Spinal cord (tissue), 9 donors: ENCODE measurements at regions not wholly inside any gene's neighbourhood (a gene's known extent, or its start where the extent isn't known, plus 50 kb on each side); places are given as distances from the start of the nearest gene placed in this dataset.
"Not testable (repeated sequence)": the region's sequence is repeated elsewhere in the genome, so short reads cannot be mapped to it uniquely, and the experiment has no call there.

ENCODE experiments used
- DNase-seq, 6 donors: peaks; one replicate each; pipeline versions ENCODE4 v3.0.0 to v3.0.0-alpha.2; 2013 to 2015; ENCODE audit warnings: low spot score in 6 of 6, low read depth in 4 of 6
- H3K27ac ChIP-seq: one replicate; pipeline ENCODE4 v1.5.1; 2013; ENCODE audit warnings: low read depth, low read length, control low read depth
- H3K27me3 ChIP-seq: one replicate; pipeline ENCODE4 v1.6.1; 2013; ENCODE audit warnings: low read length; ENCODE audit not compliant: control insufficient read depth, insufficient read depth
- H3K36me3 ChIP-seq: one replicate; pipeline ENCODE4 v1.6.1; 2013; ENCODE audit warnings: low read length; ENCODE audit not compliant: control insufficient read depth, insufficient read depth
- H3K4me1 ChIP-seq: one replicate; pipeline ENCODE4 v1.6.1; 2013; ENCODE audit warnings: low read length; ENCODE audit not compliant: control insufficient read depth, insufficient read depth
- H3K4me3 ChIP-seq: one replicate; pipeline ENCODE4 v1.5.1; 2013; ENCODE audit warnings: low read depth, low read length, control low read depth
- H3K9me3 ChIP-seq: one replicate; pipeline ENCODE4 v1.6.1; 2013; ENCODE audit warnings: low read length; ENCODE audit not compliant: control insufficient read depth, insufficient read depth
- WGBS: methylation state at CpG from one replicate; pipeline ENCODE4 v1.1.5; 2013; ENCODE audit warnings: missing lambda C conversion rate; ENCODE audit not compliant: insufficient coverage; 5-methylcytosine and 5-hydroxymethylcytosine counted together
- donor health status: healthy.

- Histone ChIP-seq H3K4me3 (no peak overlapping the region), H3K4me1 (no peaks in the 10 kb centered on the region), H3K27ac (no peak overlapping the region), H3K36me3 (no peaks in the 10 kb centered on the region), H3K9me3 (no peaks in the 10 kb centered on the region), H3K27me3 (no peaks in the 10 kb centered on the region)
- DNase-seq: no peak
- WGBS: 92% methylated on average over 4 of the region's 4 CpGs
These were observed 55.2 kb upstream of the SLIT2 start for GRCh38 chr4:20196476-20196875.

GRCh38 chr4:20195071-20195885 is 56.4 kb upstream of the SLIT2 start:
- no peaks in the 10 kb centered on the region for H3K27me3 ChIP-seq
- no peak overlapping the region for H3K4me3 ChIP-seq
- H3K4me1 ChIP-seq: no peaks in the 10 kb centered on the region
- H3K27ac ChIP-seq: no peak overlapping the region
- H3K9me3 ChIP-seq: no peaks in the 10 kb centered on the region
- DNase-seq: no peak
- no peaks in the 10 kb centered on the region for H3K36me3 ChIP-seq

- H3K36me3 ChIP-seq: no peaks in the 10 kb centered on the region
- DNase-seq: no peak
- 100% methylated on average over 1 of the region's 1 CpG for WGBS
- no peaks in the 10 kb centered on the region for H3K4me1 ChIP-seq
- no peaks in the 10 kb centered on the region for H3K9me3 ChIP-seq
- no peak overlapping the region for H3K4me3 ChIP-seq
- no peaks in the 10 kb centered on the region for H3K27me3 ChIP-seq
- no peak overlapping the region for H3K27ac ChIP-seq
These were observed 57.3 kb upstream of the SLIT2 start for GRCh38 chr4:20194123-20195013.

DNA sequence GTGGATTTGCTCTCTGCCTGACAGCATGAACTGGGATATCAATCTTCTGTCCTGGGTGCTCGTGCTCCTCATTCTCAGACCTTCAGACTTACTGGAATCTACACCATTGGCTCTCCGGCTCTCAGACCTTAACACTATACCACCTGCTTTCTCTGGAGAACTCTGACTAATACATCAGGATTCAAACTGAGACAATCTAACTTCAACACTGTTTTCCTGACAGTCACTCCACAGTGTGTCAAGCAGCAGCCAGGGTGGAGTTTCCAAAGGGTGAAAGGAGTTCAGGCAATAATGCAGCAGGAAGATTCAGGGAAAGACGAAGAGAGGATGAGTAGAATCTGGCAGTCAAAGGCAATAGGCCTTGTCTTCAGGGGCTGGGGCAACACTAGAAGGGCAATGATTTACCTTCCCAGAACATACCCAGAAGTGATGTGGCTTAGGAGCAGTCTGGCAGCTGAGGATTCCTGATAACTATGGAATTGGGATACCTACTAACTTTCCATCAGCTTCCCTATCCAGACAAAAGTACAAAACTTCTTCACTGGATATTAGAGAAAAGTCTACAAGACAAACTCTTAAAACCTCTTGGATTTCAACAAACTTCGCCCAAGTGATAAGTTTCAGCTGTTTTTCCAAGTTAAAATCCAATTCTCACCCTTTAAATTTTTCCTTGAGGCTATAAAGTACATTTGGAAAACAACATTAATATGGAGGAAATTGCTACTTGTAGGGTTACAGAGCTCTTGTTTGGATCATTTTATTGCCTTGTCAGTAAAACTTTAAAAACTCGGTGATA is 58.4 kb upstream of the SLIT2 start:
- 86% methylated on average over 2 of the region's 5 CpGs for WGBS
- Histone ChIP-seq H3K4me1 (no peaks in the 10 kb centered on the region), H3K36me3 (no peaks in the 10 kb centered on the region), H3K27ac (no peak overlapping the region), H3K9me3 (no peaks in the 10 kb centered on the region), H3K4me3 (no peak overlapping the region), H3K27me3 (no peaks in the 10 kb centered on the region)
- no peak for DNase-seq

DNA sequence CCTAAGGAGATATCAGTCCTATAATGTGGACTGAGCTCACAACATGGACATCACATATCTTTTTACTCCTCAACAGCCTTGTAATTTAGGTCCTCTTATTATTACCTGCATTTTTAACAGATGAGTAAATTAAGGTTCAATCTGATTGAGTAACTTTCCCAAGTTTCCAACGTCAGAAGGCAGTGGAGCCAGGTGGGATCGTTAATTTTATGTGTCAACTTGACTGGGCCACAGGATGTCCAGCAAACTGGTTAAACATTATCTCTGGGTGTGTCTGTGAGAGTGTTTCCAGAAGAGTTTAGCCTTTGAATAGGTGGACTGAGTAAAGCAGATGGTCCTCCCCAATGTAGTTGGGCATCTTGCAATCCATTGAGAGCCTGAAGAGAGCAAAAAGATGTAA is 59.0 kb upstream of the SLIT2 start:
- WGBS: 100% methylated on average over 2 of the region's 2 CpGs
- no peaks in the 10 kb centered on the region for H3K36me3 ChIP-seq
- no peaks in the 10 kb centered on the region for H3K27me3 ChIP-seq
- no peak overlapping the region for H3K4me3 ChIP-seq
- H3K9me3 ChIP-seq: no peaks in the 10 kb centered on the region
- H3K27ac ChIP-seq: no peak overlapping the region
- no peaks in the 10 kb centered on the region for H3K4me1 ChIP-seq
- DNase-seq: no peak

DNA sequence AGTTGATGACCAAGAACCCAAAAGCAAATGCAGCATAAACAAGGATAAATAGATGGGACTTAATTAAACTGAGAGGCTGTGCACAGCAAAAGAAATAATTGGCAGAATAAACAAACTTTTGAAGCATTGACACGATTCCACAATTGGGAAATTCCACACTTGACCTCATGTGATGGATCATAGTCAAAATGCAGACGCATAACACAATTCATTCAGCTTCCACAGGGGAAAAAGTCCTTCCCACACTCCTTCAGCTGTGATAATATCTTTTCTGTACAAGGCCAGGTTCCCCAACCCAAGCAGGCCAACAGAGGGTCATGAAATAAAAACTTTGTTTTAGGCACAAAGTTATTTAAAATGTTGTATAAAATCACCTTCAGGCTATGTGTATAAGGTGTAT is 66.6 kb upstream of the SLIT2 start:
- no peaks in the 10 kb centered on the region for H3K27me3 ChIP-seq
- no peaks in the 10 kb centered on the region for H3K4me1 ChIP-seq
- WGBS: 100% methylated on average over 1 of the region's 2 CpGs
- H3K4me3 ChIP-seq: no peak overlapping the region
- DNase-seq: no peak
- no peaks in the 10 kb centered on the region for H3K36me3 ChIP-seq
- peaks cover 3% of the 10 kb centered on the region for H3K9me3 ChIP-seq
- no peak overlapping the region for H3K27ac ChIP-seq

DNA sequence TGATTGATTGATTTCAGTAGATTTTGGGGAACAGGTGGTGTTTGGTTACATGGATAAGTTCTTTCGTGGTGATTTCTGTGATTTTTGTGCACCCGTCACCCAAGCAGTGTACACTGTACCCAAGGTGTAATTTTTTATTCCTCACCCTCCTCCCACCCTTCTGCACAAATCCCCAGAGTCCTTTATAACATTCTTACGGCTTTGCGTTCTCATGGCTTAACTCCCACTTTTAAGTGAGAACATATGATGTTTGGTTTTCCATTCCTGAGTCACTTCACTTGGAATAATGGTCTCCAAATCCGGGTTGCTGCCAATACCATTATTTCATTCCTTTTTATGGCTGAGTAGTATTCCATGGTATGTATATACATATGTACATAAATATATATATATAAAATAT is 68.6 kb upstream of the SLIT2 start:
- H3K9me3 ChIP-seq, H3K4me1 ChIP-seq, DNase-seq, H3K36me3 ChIP-seq, H3K27me3 ChIP-seq, H3K4me3 ChIP-seq, H3K27ac ChIP-seq: not testable (repeated sequence)
- WGBS: no CpG with 5 or more reads among the region's 5 CpGs

GRCh38 chr4:20181926-20182325 is 69.8 kb upstream of the SLIT2 start:
- WGBS: no CpG with 5 or more reads among the region's 3 CpGs

DNA sequence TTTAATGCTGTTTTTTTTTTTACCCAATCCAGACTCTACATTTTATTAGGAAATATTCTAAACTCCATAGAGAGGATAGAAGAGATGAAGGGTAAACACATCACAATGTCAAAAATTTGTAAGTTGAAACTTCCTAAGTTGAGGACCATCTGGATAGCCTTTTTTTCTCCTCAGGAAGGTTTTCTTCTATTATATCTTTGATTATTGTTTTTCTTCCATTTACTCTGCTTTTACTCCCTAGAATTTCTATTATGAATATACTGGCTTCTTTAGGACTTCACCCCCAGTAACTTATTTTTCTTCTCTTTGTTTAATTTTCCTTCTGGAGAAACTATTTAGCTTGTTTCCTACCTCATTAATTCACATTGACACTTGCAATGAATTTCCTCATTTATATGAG is 71.2 kb upstream of the SLIT2 start:
- Histone ChIP-seq H3K4me1 (no peaks in the 10 kb centered on the region), H3K4me3 (no peak overlapping the region), H3K9me3 (peaks cover 4% of the 10 kb centered on the region), H3K27ac (no peak overlapping the region), H3K36me3 (no peaks in the 10 kb centered on the region), H3K27me3 (no peaks in the 10 kb centered on the region)
- no peak for DNase-seq

More at GRCh38 chr4:20181926-20182325, 69.8 kb upstream of the SLIT2 start:
- H3K27me3 ChIP-seq: no peaks in the 10 kb centered on the region
- no peaks in the 10 kb centered on the region for H3K4me1 ChIP-seq
- no peak overlapping the region for H3K27ac ChIP-seq
- DNase-seq: no peak
- H3K36me3 ChIP-seq: no peaks in the 10 kb centered on the region
- peaks cover 3% of the 10 kb centered on the region for H3K9me3 ChIP-seq
- no peak overlapping the region for H3K4me3 ChIP-seq
